ENCODE measurements at regions not wholly inside any gene's neighbourhood (a gene's known extent, or its start where the extent isn't known, plus 50 kb on each side); places are given as distances from the start of the nearest gene placed in this dataset.
"Not testable (repeated sequence)": the region's sequence is repeated elsewhere in the genome, so short reads cannot be mapped to it uniquely, and the experiment has no call there.

GRCh38 chr15:28789401-28790114 lies 58.9 kb downstream of the GOLGA6L7 start:
- no CpG with 5 or more reads among the region's 32 CpGs for WGBS (ENCODE audit: extremely low coverage, insufficient coverage, low lambda C conversion rate)
- H2AK5ac ChIP-seq (ENCODE audit: low read length); H3K56ac ChIP-seq (ENCODE audit: low read length); H3K23ac ChIP-seq (ENCODE audit: low read length); H3K36me3 ChIP-seq (ENCODE audit: control insufficient read depth, insufficient read depth, low read length); H4K5ac ChIP-seq (ENCODE audit: low read length); H3K9ac ChIP-seq (ENCODE audit: low read length); H2BK15ac ChIP-seq (replicated peaks; ENCODE audit: low read depth); H3K4me2 ChIP-seq (ENCODE audit: low read length); H3K18ac ChIP-seq (ENCODE audit: low read length); H2BK5ac ChIP-seq (ENCODE audit: low read length); H3K27me3 ChIP-seq (ENCODE audit: insufficient read depth, low read length, poor library complexity); H2BK120ac ChIP-seq (ENCODE audit: low read depth, low read length); H3K4me1 ChIP-seq (ENCODE audit: control insufficient read depth, low read depth, low read length); H3K79me2 ChIP-seq (ENCODE audit: control insufficient read depth, insufficient read depth, low read length); H4K8ac ChIP-seq (ENCODE audit: low read depth, low read length); H3K4me3 ChIP-seq (ENCODE audit: low read length); H3K79me1 ChIP-seq (ENCODE audit: low read length); H3K4ac ChIP-seq (ENCODE audit: low read depth, low read length); H3K27ac ChIP-seq (ENCODE audit: low read depth, low read length): not testable (repeated sequence)
- peak; percentile 23 for DNase-seq

GRCh38 chr15:28788649-28789400 lies 59.6 kb downstream of the GOLGA6L7 start:
- H3K79me1 ChIP-seq (ENCODE audit: low read length); H4K8ac ChIP-seq (ENCODE audit: low read depth, low read length); H3K4ac ChIP-seq (ENCODE audit: low read depth, low read length); H3K27ac ChIP-seq (ENCODE audit: low read depth, low read length); H3K36me3 ChIP-seq (ENCODE audit: control insufficient read depth, insufficient read depth, low read length); H2BK15ac ChIP-seq (replicated peaks; ENCODE audit: low read depth); H3K27me3 ChIP-seq (ENCODE audit: insufficient read depth, low read length, poor library complexity); H3K56ac ChIP-seq (ENCODE audit: low read length); H3K9ac ChIP-seq (ENCODE audit: low read length); H2BK120ac ChIP-seq (ENCODE audit: low read depth, low read length); H3K4me3 ChIP-seq (ENCODE audit: low read length); DNase-seq; H3K4me2 ChIP-seq (ENCODE audit: low read length); H3K4me1 ChIP-seq (ENCODE audit: control insufficient read depth, low read depth, low read length); H3K79me2 ChIP-seq (ENCODE audit: control insufficient read depth, insufficient read depth, low read length); H4K5ac ChIP-seq (ENCODE audit: low read length); H3K18ac ChIP-seq (ENCODE audit: low read length); H3K23ac ChIP-seq (ENCODE audit: low read length); H2AK5ac ChIP-seq (ENCODE audit: low read length); H2BK5ac ChIP-seq (ENCODE audit: low read length): not testable (repeated sequence)
- no CpG with 5 or more reads among the region's 78 CpGs for WGBS (ENCODE audit: extremely low coverage, insufficient coverage, low lambda C conversion rate)

- H3K27me3 ChIP-seq (ENCODE audit: insufficient read depth, low read length, poor library complexity); H2BK15ac ChIP-seq (replicated peaks; ENCODE audit: low read depth); H4K8ac ChIP-seq (ENCODE audit: low read depth, low read length); H3K18ac ChIP-seq (ENCODE audit: low read length); H3K4ac ChIP-seq (ENCODE audit: low read depth, low read length); DNase-seq; H2BK5ac ChIP-seq (ENCODE audit: low read length); H3K27ac ChIP-seq (ENCODE audit: low read depth, low read length); H3K79me2 ChIP-seq (ENCODE audit: control insufficient read depth, insufficient read depth, low read length); H3K4me2 ChIP-seq (ENCODE audit: low read length); H3K9ac ChIP-seq (ENCODE audit: low read length); H3K36me3 ChIP-seq (ENCODE audit: control insufficient read depth, insufficient read depth, low read length); H2AK5ac ChIP-seq (ENCODE audit: low read length); H3K56ac ChIP-seq (ENCODE audit: low read length); H3K4me1 ChIP-seq (ENCODE audit: control insufficient read depth, low read depth, low read length); H4K5ac ChIP-seq (ENCODE audit: low read length); H3K4me3 ChIP-seq (ENCODE audit: low read length); H2BK120ac ChIP-seq (ENCODE audit: low read depth, low read length); H3K79me1 ChIP-seq (ENCODE audit: low read length); H3K23ac ChIP-seq (ENCODE audit: low read length): not testable (repeated sequence)
- WGBS (ENCODE audit: extremely low coverage, insufficient coverage, low lambda C conversion rate): no CpG with 5 or more reads among the region's 1 CpG
Observed at GRCh38 chr15:28788176-28788575, 60.3 kb downstream of the GOLGA6L7 start.

- Histone ChIP-seq H3K4me3 (ENCODE audit: low read length) (no peak overlapping the region), H3K27ac (ENCODE audit: low read depth, low read length) (no peak overlapping the region), H2AK5ac (ENCODE audit: low read length) (no peak overlapping the region), H4K5ac (ENCODE audit: low read length) (no peak overlapping the region), H3K36me3 (ENCODE audit: control insufficient read depth, insufficient read depth, low read length) (no peaks in the 10 kb centered on the region), H3K23ac (ENCODE audit: low read length) (no peak overlapping the region), H2BK15ac (replicated peaks; ENCODE audit: low read depth) (no peak overlapping the region), H3K9ac (ENCODE audit: low read length) (no peak overlapping the region), H3K79me2 (ENCODE audit: control insufficient read depth, insufficient read depth, low read length) (no peaks in the 10 kb centered on the region), H3K18ac (ENCODE audit: low read length) (no peak overlapping the region), H3K4ac (ENCODE audit: low read depth, low read length) (no peak overlapping the region), H2BK5ac (ENCODE audit: low read length) (no peak overlapping the region), H4K8ac (ENCODE audit: low read depth, low read length) (no peak overlapping the region), H3K4me2 (ENCODE audit: low read length) (no peak overlapping the region), H3K56ac (ENCODE audit: low read length) (no peak overlapping the region), H2BK120ac (ENCODE audit: low read depth, low read length) (no peak overlapping the region), H3K27me3 (ENCODE audit: insufficient read depth, low read length, poor library complexity) (no peaks in the 10 kb centered on the region), H3K79me1 (ENCODE audit: low read length) (no peaks in the 10 kb centered on the region), H3K4me1 (ENCODE audit: control insufficient read depth, low read depth, low read length) (no peaks in the 10 kb centered on the region)
- DNase-seq: no peak
- no CpG with 5 or more reads among the region's 1 CpG for WGBS (ENCODE audit: extremely low coverage, insufficient coverage, low lambda C conversion rate)
Observed at GRCh38 chr15:28786521-28786920, 61.9 kb downstream of the GOLGA6L7 start.

GRCh38 chr15:28784347-28785163 lies 63.9 kb downstream of the GOLGA6L7 start:
- not testable (repeated sequence) for H3K18ac ChIP-seq (ENCODE audit: low read length); H3K23ac ChIP-seq (ENCODE audit: low read length); H3K79me2 ChIP-seq (ENCODE audit: control insufficient read depth, insufficient read depth, low read length); H3K4me2 ChIP-seq (ENCODE audit: low read length); H3K4ac ChIP-seq (ENCODE audit: low read depth, low read length); H3K4me1 ChIP-seq (ENCODE audit: control insufficient read depth, low read depth, low read length); H2AK5ac ChIP-seq (ENCODE audit: low read length); DNase-seq; H3K79me1 ChIP-seq (ENCODE audit: low read length); H2BK5ac ChIP-seq (ENCODE audit: low read length); H2BK15ac ChIP-seq (replicated peaks; ENCODE audit: low read depth); H3K9ac ChIP-seq (ENCODE audit: low read length); H4K8ac ChIP-seq (ENCODE audit: low read depth, low read length); H4K5ac ChIP-seq (ENCODE audit: low read length); H2BK120ac ChIP-seq (ENCODE audit: low read depth, low read length); H3K56ac ChIP-seq (ENCODE audit: low read length); H3K4me3 ChIP-seq (ENCODE audit: low read length); H3K36me3 ChIP-seq (ENCODE audit: control insufficient read depth, insufficient read depth, low read length); H3K27me3 ChIP-seq (ENCODE audit: insufficient read depth, low read length, poor library complexity); H3K27ac ChIP-seq (ENCODE audit: low read depth, low read length)
- WGBS (ENCODE audit: extremely low coverage, insufficient coverage, low lambda C conversion rate): no CpG with 5 or more reads among the region's 39 CpGs

Data from mesendoderm (in vitro differentiated cells).